ENCODE measurements at regions not wholly inside any gene's neighbourhood (a gene's known extent, or its start where the extent isn't known, plus 50 kb on each side); places are given as distances from the start of the nearest gene placed in this dataset.
A peak's percentile ranks its signal among the peaks of the same experiment; 100 is the strongest.

GRCh38 chr15:38824719-38825118 lies 260.1 kb upstream of the RASGRP1 start:
- Histone ChIP-seq H3K4me2 (ENCODE audit: insufficient read depth, low read length) (no peak overlapping the region), H2AFZ (ENCODE audit: low read length) (no peak overlapping the region)
- TF ChIP-seq CTCF (IDR thresholded peaks at IDR 0.05; ENCODE audit: extremely low read depth, low read depth, low read length) = no peak

GRCh38 chr15:38826880-38827279 lies 262.3 kb upstream of the RASGRP1 start:
- no peak for DNase-seq (ENCODE audit: insufficient read length, low spot score, missing footprints)
- H2AFZ ChIP-seq (ENCODE audit: low read length) = no peak overlapping the region
- no peaks in the 10 kb centered on the region for H4K20me1 ChIP-seq (ENCODE audit: insufficient read depth, low read length)
- no peaks in the 10 kb centered on the region for H3K79me2 ChIP-seq (ENCODE audit: insufficient read depth, low read length)
- no peaks in the 10 kb centered on the region for H3K36me3 ChIP-seq (ENCODE audit: insufficient read depth, low read length)
- no peaks in the 10 kb centered on the region for H3K4me1 ChIP-seq (ENCODE audit: insufficient read depth, low read length)
- H3K27me3 ChIP-seq (ENCODE audit: insufficient read depth, low read length) = no peaks in the 10 kb centered on the region
- TF ChIP-seq CTCF (IDR thresholded peaks at IDR 0.05; ENCODE audit: extremely low read depth, low read depth, low read length) = no peak
- no peak overlapping the region for H3K4me3 ChIP-seq (ENCODE audit: insufficient read depth, low read length)
- no peak overlapping the region for H3K4me2 ChIP-seq (ENCODE audit: insufficient read depth, low read length)
- H3K27ac ChIP-seq (ENCODE audit: low read depth, low read length) = no peak overlapping the region
- H3K9me3 ChIP-seq (ENCODE audit: low read depth, low read length) = no peaks in the 10 kb centered on the region

More at GRCh38 chr15:38824719-38825118, 260.1 kb upstream of the RASGRP1 start:
- Histone ChIP-seq H3K79me2 (ENCODE audit: insufficient read depth, low read length) (no peaks in the 10 kb centered on the region), H3K4me1 (ENCODE audit: insufficient read depth, low read length) (no peaks in the 10 kb centered on the region), H3K9me3 (ENCODE audit: low read depth, low read length) (no peaks in the 10 kb centered on the region), H4K20me1 (ENCODE audit: insufficient read depth, low read length) (no peaks in the 10 kb centered on the region), H3K27me3 (ENCODE audit: insufficient read depth, low read length) (no peaks in the 10 kb centered on the region), H3K4me3 (ENCODE audit: insufficient read depth, low read length) (no peak overlapping the region), H3K27ac (ENCODE audit: low read depth, low read length) (no peak overlapping the region), H3K36me3 (ENCODE audit: insufficient read depth, low read length) (no peaks in the 10 kb centered on the region)
- DNase-seq (ENCODE audit: insufficient read length, low spot score, missing footprints) = no peak

GRCh38 chr15:38828031-38828532 lies 263.5 kb upstream of the RASGRP1 start:
- H3K79me2 ChIP-seq (ENCODE audit: insufficient read depth, low read length) = no peaks in the 10 kb centered on the region
- H3K9me3 ChIP-seq (ENCODE audit: low read depth, low read length) = no peaks in the 10 kb centered on the region
- no peak overlapping the region for H3K27ac ChIP-seq (ENCODE audit: low read depth, low read length)
- TF ChIP-seq CTCF (IDR thresholded peaks at IDR 0.05; ENCODE audit: extremely low read depth, low read depth, low read length) = no peak
- no peak for DNase-seq (ENCODE audit: insufficient read length, low spot score, missing footprints)
- H4K20me1 ChIP-seq (ENCODE audit: insufficient read depth, low read length) = no peaks in the 10 kb centered on the region
- no peak overlapping the region for H3K4me3 ChIP-seq (ENCODE audit: insufficient read depth, low read length)
- H3K4me2 ChIP-seq (ENCODE audit: insufficient read depth, low read length) = no peak overlapping the region
- no peaks in the 10 kb centered on the region for H3K4me1 ChIP-seq (ENCODE audit: insufficient read depth, low read length)
- H3K36me3 ChIP-seq (ENCODE audit: insufficient read depth, low read length) = no peaks in the 10 kb centered on the region
- no peaks in the 10 kb centered on the region for H3K27me3 ChIP-seq (ENCODE audit: insufficient read depth, low read length)
- peak overlapping the region; percentile 12 for H2AFZ ChIP-seq (ENCODE audit: low read length)

- Histone ChIP-seq H3K4me3 (ENCODE audit: insufficient read depth, low read length) (no peak overlapping the region), H2AFZ (ENCODE audit: low read length) (no peak overlapping the region), H3K9me3 (ENCODE audit: low read depth, low read length) (no peaks in the 10 kb centered on the region), H3K4me2 (ENCODE audit: insufficient read depth, low read length) (no peak overlapping the region), H3K79me2 (ENCODE audit: insufficient read depth, low read length) (no peaks in the 10 kb centered on the region), H3K27me3 (ENCODE audit: insufficient read depth, low read length) (no peaks in the 10 kb centered on the region), H3K4me1 (ENCODE audit: insufficient read depth, low read length) (no peaks in the 10 kb centered on the region), H3K36me3 (ENCODE audit: insufficient read depth, low read length) (no peaks in the 10 kb centered on the region), H3K27ac (ENCODE audit: low read depth, low read length) (no peak overlapping the region), H4K20me1 (ENCODE audit: insufficient read depth, low read length) (no peaks in the 10 kb centered on the region)
- DNase-seq (ENCODE audit: insufficient read length, low spot score, missing footprints) = no peak
- TF ChIP-seq CTCF (IDR thresholded peaks at IDR 0.05; ENCODE audit: extremely low read depth, low read depth, low read length) = no peak
These were observed 264.5 kb upstream of the RASGRP1 start for GRCh38 chr15:38829086-38829485.

Data from osteoblast (primary cell).